ENCODE measurements at regions not wholly inside any gene's neighbourhood (a gene's known extent, or its start where the extent isn't known, plus 50 kb on each side); places are given as distances from the start of the nearest gene placed in this dataset.

GRCh38 chr10:124294811-124295770, 123.6 kb downstream of the OAT start:
- no peak overlapping the region for H3K56ac ChIP-seq (ENCODE audit: insufficient read length, low read depth, low read length)
- no peak overlapping the region for H2BK120ac ChIP-seq (ENCODE audit: low read depth, low read length, poor library complexity, severe bottlenecking)
- H4K20me1 ChIP-seq (ENCODE audit: control insufficient read depth, insufficient read depth, insufficient read length) = no peaks in the 10 kb centered on the region
- no peak overlapping the region for H3K9ac ChIP-seq (ENCODE audit: extremely low read depth, insufficient read length, low read length)
- H3K4me1 ChIP-seq (ENCODE audit: insufficient read depth, low read length) = no peaks in the 10 kb centered on the region
- no peak overlapping the region for H2BK15ac ChIP-seq (ENCODE audit: low read depth, low read length)
- H3K9me3 ChIP-seq (ENCODE audit: control insufficient read depth, low read depth, low read length) = no peaks in the 10 kb centered on the region
- H2AK5ac ChIP-seq (ENCODE audit: insufficient read length, low read length) = no peak overlapping the region
- Mint-ChIP-seq H3K27ac (no peak overlapping the region; a peak in 1 of 7 replicates), H3K9me3 (peaks cover 0 to 2% of the 10 kb centered on the region in 2 experiments; a peak in 4 of 5 replicates), H3K4me3 (no peak overlapping the region), H3K4me1 (no peaks in the 10 kb centered on the region), H3K27me3 (ENCODE audit: low read depth) (peaks cover 7% of the 10 kb centered on the region), H3K36me3 (ENCODE audit: insufficient read depth in 1 of 3, low read depth in 3 of 3) (peaks cover 0 to 1% (median under 1%) of the 10 kb centered on the region in 3 experiments; a peak in 3 of 7 replicates)
- H4K5ac ChIP-seq (ENCODE audit: insufficient read length, low read depth, low read length) = no peak overlapping the region
- no peak overlapping the region for H2BK20ac ChIP-seq (ENCODE audit: low read depth, low read length, poor library complexity, severe bottlenecking)
- no peak overlapping the region for H3K4ac ChIP-seq (ENCODE audit: low read depth, low read length)
- no peak overlapping the region for H3K18ac ChIP-seq (ENCODE audit: insufficient read length, low read depth, low read length)
- H3K14ac ChIP-seq (ENCODE audit: insufficient read depth, low read length) = no peak overlapping the region
- H3K27ac ChIP-seq (ENCODE audit: insufficient read length, low read depth, low read length) = no peak overlapping the region
- H2BK12ac ChIP-seq (ENCODE audit: insufficient read length, low read depth, low read length) = no peak overlapping the region
- no CpG with 5 or more reads among the region's 22 CpGs for WGBS (ENCODE audit: extremely low coverage, insufficient read length, low lambda C conversion rate)
- H2AFZ ChIP-seq (ENCODE audit: low read length) = no peak overlapping the region
- no peaks in the 10 kb centered on the region for H3K27me3 ChIP-seq (ENCODE audit: insufficient read depth, low read length)
- H3K4me2 ChIP-seq (ENCODE audit: insufficient read depth, insufficient read length, low read length) = no peak overlapping the region
- H4K91ac ChIP-seq (ENCODE audit: insufficient read length, low read depth, low read length) = no peak overlapping the region
- H3K79me1 ChIP-seq (ENCODE audit: insufficient read depth, low read depth, low read length, poor library complexity, severe bottlenecking) = no peaks in the 10 kb centered on the region
- no peaks in the 10 kb centered on the region for H3K23me2 ChIP-seq (ENCODE audit: insufficient read length, low read depth, low read length, poor library complexity, severe bottlenecking)
- H2BK5ac ChIP-seq (ENCODE audit: insufficient read length, low read length) = no peak overlapping the region
- H3K79me2 ChIP-seq (ENCODE audit: insufficient read depth, low read length) = no peaks in the 10 kb centered on the region
- H3K23ac ChIP-seq (ENCODE audit: insufficient read length, low read depth, low read length) = no peak overlapping the region
- peak; percentile 17 for DNase-seq
- H3T11ph ChIP-seq (ENCODE audit: low read length) = no peak overlapping the region
- TF ChIP-seq CTCF (conservative IDR thresholded peaks at IDR 0.05) = no peak
- no peak overlapping the region for H4K8ac ChIP-seq (replicated peaks; ENCODE audit: insufficient read length, low read depth, low read length)
